ENCODE measurements at regions not wholly inside any gene's neighbourhood (a gene's known extent, or its start where the extent isn't known, plus 50 kb on each side); places are given as distances from the start of the nearest gene placed in this dataset.

DNA sequence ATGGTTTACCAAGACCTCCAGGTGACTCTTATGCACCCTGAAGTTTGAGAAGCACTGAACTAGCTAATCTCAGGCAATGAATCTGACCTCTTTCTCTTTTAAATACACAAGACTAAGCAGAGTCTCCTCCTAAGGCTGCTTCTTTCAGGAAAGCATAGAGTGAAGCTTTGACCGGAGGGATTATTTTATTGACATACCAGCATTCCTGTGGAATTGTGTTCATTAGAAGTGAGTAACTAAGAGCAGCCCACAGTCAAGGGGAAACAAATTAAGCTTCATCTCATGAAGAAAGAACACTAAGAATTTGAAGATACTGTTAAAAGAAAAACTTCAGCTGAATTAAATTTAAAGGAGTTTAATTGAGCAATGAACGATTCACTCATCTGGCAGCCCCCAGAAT lies 963.5 kb downstream of the NTRK3 start:
- TF ChIP-seq, protein P1, sequence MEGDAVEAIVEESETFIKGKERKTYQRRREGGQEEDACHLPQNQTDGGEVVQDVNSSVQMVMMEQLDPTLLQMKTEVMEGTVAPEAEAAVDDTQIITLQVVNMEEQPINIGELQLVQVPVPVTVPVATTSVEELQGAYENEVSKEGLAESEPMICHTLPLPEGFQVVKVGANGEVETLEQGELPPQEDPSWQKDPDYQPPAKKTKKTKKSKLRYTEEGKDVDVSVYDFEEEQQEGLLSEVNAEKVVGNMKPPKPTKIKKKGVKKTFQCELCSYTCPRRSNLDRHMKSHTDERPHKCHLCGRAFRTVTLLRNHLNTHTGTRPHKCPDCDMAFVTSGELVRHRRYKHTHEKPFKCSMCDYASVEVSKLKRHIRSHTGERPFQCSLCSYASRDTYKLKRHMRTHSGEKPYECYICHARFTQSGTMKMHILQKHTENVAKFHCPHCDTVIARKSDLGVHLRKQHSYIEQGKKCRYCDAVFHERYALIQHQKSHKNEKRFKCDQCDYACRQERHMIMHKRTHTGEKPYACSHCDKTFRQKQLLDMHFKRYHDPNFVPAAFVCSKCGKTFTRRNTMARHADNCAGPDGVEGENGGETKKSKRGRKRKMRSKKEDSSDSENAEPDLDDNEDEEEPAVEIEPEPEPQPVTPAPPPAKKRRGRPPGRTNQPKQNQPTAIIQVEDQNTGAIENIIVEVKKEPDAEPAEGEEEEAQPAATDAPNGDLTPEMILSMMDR (IDR thresholded peaks at IDR 0.05; ENCODE audit: insufficient read depth, low read length): no peak
- TF ChIP-seq, protein P2, sequence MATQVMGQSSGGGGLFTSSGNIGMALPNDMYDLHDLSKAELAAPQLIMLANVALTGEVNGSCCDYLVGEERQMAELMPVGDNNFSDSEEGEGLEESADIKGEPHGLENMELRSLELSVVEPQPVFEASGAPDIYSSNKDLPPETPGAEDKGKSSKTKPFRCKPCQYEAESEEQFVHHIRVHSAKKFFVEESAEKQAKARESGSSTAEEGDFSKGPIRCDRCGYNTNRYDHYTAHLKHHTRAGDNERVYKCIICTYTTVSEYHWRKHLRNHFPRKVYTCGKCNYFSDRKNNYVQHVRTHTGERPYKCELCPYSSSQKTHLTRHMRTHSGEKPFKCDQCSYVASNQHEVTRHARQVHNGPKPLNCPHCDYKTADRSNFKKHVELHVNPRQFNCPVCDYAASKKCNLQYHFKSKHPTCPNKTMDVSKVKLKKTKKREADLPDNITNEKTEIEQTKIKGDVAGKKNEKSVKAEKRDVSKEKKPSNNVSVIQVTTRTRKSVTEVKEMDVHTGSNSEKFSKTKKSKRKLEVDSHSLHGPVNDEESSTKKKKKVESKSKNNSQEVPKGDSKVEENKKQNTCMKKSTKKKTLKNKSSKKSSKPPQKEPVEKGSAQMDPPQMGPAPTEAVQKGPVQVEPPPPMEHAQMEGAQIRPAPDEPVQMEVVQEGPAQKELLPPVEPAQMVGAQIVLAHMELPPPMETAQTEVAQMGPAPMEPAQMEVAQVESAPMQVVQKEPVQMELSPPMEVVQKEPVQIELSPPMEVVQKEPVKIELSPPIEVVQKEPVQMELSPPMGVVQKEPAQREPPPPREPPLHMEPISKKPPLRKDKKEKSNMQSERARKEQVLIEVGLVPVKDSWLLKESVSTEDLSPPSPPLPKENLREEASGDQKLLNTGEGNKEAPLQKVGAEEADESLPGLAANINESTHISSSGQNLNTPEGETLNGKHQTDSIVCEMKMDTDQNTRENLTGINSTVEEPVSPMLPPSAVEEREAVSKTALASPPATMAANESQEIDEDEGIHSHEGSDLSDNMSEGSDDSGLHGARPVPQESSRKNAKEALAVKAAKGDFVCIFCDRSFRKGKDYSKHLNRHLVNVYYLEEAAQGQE (IDR thresholded peaks at IDR 0.05; ENCODE audit: insufficient replicate concordance, low read depth): no peak

All from HL-60 (cell line).